ENCODE measurements at regions not wholly inside any gene's neighbourhood (a gene's known extent, or its start where the extent isn't known, plus 50 kb on each side); places are given as distances from the start of the nearest gene placed in this dataset.
A peak's percentile ranks its signal among the peaks of the same experiment; 100 is the strongest.

DNA sequence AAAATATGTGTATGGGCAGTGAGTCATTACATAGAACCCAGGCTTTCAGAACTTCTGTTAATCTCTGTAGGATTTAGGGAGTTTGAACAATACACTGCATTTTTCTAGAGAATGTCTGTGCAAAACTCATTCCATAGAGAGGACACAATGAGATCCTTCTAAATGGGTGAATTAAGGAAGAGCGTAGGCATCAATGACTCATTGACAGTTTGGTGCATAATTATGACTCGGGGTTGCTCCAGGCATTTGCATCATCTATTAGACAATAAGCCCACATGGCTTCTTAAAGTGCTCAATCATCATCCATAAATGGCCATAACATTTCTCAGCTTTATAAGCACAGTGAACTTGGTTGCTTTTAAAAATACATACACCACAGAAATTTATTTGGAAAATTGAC is 625.5 kb downstream of the CDH26 start:
- no peak for DNase-seq
- in situ Hi-C loops (cut with HindIII; ENCODE audit: low pct_ligation_motif_present, low pct_unique_long_range_greater_than_20kb, low sequenced_read_pairs), result no loop called here

DNA sequence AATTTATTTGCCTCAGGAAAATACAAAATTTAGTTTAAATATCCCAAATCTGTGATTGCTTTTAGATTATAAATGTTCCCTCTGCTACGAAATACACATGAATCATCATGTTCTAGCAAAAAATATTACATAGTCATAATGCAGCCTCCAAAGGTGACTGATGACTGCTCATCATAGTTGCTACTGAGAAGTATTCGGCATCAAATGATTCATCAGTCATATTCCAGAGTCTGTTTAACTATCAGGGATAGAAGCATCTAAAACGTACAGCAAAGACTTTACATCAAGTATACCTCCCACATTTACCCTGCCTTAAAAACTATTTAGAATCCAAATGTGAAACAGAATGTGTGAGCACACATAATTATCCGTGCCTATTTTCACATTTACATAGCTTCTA is 626.0 kb downstream of the CDH26 start:
- DNase-seq, result no peak
- in situ Hi-C loops (cut with HindIII; ENCODE audit: low pct_ligation_motif_present, low pct_unique_long_range_greater_than_20kb, low sequenced_read_pairs), result no loop called here

DNA sequence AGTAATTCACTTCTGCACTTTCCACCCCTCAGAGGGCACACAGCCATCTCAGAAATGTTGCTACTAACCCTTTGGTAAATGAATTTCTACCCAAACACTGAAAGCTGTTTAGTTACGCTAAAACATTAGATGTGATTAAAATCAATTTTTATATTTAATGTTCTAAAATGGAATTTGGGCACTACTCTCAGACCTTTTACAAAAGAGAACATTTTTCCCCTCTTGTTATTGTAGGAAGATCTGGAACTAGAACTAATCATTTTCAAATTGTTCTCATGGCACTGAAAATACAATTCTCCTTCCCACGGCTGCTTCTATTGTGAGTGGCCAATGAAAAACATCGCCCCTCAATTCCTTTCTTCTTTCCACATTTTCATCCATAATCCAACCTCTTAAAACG is 627.4 kb downstream of the CDH26 start:
- DNase-seq, result no peak
- in situ Hi-C loops (cut with HindIII; ENCODE audit: low pct_ligation_motif_present, low pct_unique_long_range_greater_than_20kb, low sequenced_read_pairs), result no loop called here

DNA sequence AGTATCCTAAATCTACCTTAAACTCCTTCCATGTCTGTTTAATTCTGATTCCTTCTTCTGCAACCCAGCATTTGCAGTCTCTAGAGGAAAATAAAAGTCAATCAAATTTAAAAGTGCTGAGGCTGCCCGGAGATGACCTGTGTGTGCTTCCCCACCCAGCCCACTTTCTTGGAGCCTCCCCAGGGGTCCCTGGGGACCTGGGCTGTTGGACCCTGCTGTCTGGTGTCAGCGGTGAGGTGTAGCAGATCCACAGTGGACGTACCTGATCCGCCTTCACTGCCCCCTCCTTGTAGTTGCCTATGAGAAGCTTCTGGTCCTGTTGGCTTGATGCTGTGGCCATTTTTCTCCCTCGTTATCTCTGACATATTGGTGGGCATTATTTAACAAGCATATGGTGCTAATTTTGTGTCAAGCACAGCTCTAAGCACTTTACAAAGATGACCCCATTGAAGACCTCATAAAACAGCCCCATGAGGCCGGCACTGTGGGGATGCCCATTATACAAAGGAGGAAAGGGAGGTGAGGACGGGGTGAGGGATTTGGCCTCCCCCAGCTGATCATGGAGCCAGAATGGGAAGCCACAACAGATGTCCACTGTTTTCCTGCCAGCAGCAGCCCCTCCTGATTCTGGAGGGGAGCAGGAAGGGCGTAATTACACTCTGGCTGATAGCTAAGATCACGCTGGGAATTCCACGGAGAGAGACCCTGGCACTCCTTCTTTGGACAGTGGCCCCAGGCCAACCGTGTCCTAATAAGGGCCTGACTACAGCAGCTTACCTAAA is 628.2 kb downstream of the CDH26 start:
- DNase-seq, result no peak
- in situ Hi-C loops (cut with HindIII; ENCODE audit: low pct_ligation_motif_present, low pct_unique_long_range_greater_than_20kb, low sequenced_read_pairs), result no loop called here

DNA sequence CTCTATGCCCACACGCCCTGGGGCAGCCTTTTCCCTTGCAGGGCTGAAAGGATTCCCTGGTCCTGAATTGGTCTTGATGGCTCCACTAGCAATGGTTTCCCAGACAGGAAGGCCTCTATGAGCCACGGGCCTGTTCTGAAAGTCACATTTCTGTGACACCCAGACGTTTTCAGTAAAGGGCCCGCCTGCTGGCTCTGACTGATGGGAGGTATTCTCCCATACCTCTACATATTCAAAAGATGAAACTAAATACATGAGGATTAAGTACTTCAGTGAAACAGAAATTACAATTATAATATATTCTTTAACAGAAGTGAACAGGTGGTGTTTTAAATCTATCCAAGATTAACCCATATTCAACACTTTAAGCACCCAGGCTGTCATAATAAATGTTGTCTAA is 629.8 kb downstream of the CDH26 start:
- in situ Hi-C loops (cut with HindIII; ENCODE audit: low pct_ligation_motif_present, low pct_unique_long_range_greater_than_20kb, low sequenced_read_pairs), result no loop called here
- no peak for DNase-seq

DNA sequence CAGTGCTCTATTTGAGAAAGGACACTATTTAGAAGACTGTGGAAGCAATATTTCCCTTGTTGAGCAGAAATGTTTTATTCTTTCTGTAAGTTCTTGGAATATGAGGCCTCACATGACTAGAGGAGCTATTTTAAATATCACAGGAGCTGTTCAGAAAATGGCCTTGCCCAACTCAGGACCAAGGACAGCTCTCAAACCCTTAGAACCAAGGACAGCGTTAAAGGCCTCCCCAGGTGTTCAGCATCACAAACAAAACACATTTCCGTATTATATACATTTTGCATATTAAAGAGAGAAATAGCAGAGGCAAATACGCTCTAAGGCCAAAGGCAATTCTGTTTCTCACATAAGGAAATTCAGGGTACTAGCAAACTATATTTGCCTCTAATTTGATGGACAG is 631.4 kb downstream of the CDH26 start:
- in situ Hi-C loops (cut with HindIII; ENCODE audit: low pct_ligation_motif_present, low pct_unique_long_range_greater_than_20kb, low sequenced_read_pairs), result no loop called here
- DNase-seq, result peak; percentile 32

DNA sequence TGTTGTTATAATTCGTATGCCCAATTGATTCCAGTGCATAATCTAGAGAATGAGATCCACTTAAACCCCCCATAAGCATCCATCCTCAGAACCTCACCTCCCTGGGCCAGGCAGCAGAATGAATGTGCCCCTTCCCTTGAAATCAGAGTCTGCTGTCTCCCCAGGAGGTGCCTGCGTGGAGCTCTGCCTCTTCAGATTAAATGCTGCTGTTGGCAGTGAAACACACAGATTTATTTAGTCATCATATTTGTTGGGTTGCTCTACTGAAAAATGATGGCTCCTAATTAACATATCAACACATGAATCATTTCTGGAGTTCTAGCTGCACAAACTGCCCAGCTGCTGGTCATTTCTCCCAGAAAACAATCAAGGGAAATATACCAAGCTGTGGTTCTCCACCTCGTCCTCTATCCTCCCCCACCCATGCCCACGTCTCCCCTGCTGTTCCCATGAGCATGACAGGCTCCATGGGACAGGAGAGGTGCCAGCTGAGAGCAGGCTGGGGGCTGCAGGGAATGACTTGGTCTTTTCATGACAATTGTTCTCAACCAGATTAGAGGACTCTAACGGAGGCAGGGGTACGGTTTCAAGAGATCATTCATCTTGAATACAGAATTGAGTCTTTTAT is 633.1 kb downstream of the CDH26 start:
- in situ Hi-C loops (cut with HindIII; ENCODE audit: low pct_ligation_motif_present, low pct_unique_long_range_greater_than_20kb, low sequenced_read_pairs), result no loop called here
- no peak for DNase-seq

DNA sequence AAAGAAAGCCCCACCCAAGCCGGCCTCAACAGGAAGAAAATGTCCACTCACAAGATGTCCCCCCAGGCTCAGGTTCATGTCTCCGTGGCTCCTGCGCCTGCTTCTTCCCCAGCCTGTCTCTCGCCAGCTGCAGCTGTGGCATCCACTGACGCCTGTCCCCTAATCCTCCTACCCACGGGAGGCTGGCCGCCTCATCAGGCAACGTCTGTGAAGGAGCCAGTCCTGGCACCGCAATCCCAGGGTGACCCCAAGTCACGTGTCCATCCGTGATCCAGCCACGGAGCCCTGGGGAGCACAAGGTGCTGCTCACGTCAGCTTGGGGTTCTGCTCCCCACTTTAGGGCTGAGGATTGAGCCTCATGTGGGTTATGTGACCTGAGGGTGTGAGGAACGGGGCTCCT is 640.3 kb downstream of the CDH26 start:
- in situ Hi-C loops (cut with HindIII; ENCODE audit: low pct_ligation_motif_present, low pct_unique_long_range_greater_than_20kb, low sequenced_read_pairs), result no loop called here
- DNase-seq, result no peak

DNA sequence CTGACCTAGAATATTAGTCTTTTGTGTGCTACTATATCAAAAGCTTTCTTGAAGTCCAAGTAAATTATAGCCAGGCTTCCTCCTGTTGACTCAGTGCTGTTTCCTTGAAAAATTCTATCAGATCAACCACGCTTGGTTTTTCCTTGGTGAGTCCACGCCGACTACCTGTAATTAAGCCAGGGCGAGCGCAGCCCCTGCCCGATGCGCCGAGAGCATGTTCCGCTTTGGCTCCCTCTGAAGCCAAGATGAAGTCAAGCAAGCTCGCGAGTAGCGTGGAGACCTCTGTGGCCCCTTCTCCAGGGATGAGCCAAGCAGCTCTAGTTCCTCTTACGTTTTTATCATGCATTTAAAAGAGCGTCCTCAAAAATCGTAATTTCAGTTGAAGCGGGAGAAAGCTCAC is 641.2 kb downstream of the CDH26 start:
- in situ Hi-C loops (cut with HindIII; ENCODE audit: low pct_ligation_motif_present, low pct_unique_long_range_greater_than_20kb, low sequenced_read_pairs), result no loop called here
- DNase-seq, result no peak

DNA sequence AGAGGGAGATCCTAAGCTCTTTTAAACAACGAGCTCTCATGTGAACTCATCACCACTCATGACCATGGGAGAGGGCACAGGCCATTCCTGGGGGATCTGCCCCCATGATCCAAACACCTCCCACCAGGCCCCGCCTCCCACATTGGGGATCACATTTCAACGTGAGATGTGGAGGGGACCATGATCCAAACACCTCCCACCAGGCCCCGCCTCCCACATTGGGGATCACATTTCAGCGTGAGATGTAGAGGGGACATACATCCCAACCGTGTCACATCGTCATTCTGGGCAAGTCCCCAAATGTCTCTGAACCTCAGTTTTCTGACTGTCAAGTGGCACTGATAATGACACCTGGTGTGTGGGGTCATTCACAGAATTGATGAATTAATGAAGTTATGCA is 641.8 kb downstream of the CDH26 start:
- in situ Hi-C loops (cut with HindIII; ENCODE audit: low pct_ligation_motif_present, low pct_unique_long_range_greater_than_20kb, low sequenced_read_pairs), result no loop called here
- no peak for DNase-seq

DNA sequence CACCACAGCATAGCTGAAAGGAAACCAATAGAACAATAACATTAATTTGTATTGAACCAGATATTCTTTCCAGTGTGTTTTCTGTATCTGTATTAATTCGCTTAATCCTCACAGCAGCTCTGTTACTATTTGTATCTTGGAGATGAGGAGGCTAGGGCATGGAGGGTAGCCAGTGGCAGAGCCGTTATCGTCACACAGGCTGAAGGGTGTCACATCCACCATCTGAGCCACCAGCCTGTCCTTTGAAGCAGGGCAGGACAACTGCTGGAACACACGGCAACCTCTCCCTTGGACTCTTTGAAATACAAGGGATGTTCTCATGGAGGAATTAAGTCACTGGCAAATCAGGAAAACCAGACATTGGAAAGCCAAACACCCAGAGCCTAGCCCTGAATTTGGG is 628.0 kb upstream of the CDH4 start:
- DNase-seq, result no peak

DNA sequence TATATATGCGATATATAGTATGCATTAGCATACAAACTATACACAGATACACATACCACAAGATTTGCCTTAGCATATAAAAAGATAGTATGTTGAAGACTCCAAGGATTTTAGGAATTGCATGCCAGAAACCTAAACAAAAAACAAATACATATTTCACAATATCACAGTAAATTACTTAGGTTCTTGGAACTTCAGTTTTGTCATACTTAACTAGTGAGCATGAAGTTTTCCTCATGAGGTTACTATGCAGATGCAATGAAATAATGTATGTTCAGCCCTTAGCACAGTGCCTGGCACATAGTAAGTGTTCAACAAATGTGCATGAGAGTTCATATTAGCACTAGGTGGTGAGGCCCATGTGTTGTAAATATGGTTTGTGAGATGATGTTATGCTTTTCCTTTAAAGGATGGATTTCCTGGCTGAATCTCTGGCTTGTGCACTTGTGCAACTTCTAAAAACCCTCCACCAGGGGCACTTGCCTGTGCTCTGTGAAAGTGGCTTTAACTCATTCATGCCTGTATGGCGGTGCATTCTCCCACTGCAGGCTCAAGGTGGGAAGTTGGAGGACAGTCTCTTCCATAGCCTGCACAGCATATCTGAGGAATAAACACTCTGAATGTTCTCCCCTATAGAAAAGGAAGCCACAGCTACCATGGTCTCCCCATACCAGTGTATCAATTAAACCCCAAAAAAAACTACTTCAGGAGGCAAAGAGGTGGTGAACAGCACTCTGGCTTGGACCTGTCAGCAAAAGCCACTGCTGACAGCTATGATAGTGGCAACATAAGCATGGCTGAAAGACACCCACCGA is 624.1 kb upstream of the CDH4 start:
- in situ Hi-C loops (cut with HindIII; ENCODE audit: low pct_ligation_motif_present, low pct_unique_long_range_greater_than_20kb, low sequenced_read_pairs), result no loop called here
- DNase-seq, result no peak

More for the DNA sequence above, 628.0 kb upstream of the CDH4 start:
- in situ Hi-C loops (cut with HindIII; ENCODE audit: low pct_ligation_motif_present, low pct_unique_long_range_greater_than_20kb, low sequenced_read_pairs), result no loop called here

DNA sequence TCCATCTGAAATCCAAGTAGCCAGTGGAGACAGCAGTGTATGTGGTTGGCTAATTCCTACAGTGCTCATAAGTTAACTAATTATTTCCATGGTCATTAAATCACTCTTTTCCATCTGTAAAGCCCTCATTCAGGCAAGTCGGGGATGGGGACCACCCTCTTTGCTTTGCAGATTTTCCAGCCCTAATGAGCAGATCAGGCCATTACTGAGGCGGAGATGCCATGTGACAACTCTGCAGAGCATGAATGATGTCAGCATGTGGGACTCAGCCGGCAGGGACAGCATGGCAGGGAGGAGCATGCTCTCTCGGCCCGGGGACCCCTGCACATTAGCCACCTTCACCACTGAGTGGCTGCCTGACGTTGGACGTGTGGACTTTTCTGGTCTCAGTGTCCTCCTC is 623.3 kb upstream of the CDH4 start:
- no peak for DNase-seq
- in situ Hi-C loops (cut with HindIII; ENCODE audit: low pct_ligation_motif_present, low pct_unique_long_range_greater_than_20kb, low sequenced_read_pairs), result no loop called here

DNA sequence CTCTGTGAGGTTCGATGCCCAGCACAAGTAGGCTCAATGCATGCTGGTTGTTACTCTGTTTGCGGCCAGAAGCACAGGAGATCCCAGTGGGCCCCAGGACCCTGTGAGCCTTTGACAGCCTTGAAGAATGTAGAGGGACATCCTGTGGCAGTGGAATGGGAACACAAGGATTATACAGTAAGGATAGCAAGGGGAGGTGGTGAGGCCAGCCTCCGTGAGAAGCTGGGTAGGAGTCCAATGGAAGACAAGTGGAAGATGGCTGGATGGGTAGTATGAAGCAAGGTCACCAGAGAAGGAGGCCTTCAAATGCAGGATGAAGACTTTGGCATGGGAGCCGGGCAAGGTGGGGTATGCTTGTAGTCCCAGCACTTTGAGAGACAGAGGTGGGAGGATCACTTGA is 622.9 kb upstream of the CDH4 start:
- no peak for DNase-seq
- in situ Hi-C loops (cut with HindIII; ENCODE audit: low pct_ligation_motif_present, low pct_unique_long_range_greater_than_20kb, low sequenced_read_pairs), result no loop called here

DNA sequence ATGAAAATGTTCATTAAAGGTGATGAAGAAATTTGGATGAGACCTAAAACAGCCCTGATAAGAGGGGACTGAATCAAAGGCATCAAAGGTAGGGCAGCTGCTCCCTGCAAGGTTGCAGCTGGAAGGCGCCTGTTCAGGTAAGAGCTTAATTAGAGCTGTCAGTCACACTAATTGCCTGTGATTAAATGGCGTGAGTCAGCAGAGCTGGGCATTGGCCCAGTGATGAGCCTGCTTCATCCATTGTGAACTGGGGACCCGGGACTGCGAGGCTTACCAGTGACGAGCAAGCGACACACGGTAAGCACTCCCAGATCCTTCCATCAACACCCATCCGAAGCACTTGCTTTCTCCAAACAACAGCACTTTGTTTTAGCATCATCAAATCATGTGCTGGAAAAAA is 621.5 kb upstream of the CDH4 start:
- DNase-seq, result no peak
- in situ Hi-C loops (cut with HindIII; ENCODE audit: low pct_ligation_motif_present, low pct_unique_long_range_greater_than_20kb, low sequenced_read_pairs), result no loop called here

DNA sequence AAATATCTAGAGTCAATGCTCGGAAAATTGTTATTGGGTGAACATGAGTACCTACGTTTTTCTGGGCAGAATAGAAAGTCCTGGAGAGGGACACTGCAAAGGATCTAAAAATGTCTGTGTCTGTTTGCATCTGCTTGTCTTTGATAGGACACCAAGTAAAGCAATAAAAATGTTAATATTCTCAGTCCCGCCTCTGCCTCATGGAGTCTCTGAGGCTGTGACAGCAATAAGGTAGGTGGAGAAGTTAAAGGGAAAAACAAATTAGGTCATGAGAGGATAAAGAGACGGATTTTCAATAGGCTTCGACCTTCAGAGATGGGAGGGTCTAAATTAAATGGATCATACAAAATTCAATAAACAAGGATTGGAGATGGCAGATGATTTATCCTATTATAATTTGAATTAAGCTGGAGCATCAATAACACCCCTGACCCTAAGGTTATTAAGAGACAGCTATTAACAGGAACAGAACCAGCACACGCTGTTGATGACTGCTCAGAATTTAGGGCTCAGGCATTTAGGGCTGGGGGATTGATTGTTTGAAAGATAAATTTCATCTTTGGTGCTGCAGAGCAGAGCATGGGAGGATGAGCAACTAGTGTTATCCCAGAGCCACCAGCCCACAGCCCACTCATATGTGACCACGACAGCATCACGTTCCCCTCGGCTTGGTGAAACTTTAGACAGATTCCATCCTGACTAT is 620.3 kb upstream of the CDH4 start:
- DNase-seq, result no peak
- in situ Hi-C loops (cut with HindIII; ENCODE audit: low pct_ligation_motif_present, low pct_unique_long_range_greater_than_20kb, low sequenced_read_pairs), result no loop called here

DNA sequence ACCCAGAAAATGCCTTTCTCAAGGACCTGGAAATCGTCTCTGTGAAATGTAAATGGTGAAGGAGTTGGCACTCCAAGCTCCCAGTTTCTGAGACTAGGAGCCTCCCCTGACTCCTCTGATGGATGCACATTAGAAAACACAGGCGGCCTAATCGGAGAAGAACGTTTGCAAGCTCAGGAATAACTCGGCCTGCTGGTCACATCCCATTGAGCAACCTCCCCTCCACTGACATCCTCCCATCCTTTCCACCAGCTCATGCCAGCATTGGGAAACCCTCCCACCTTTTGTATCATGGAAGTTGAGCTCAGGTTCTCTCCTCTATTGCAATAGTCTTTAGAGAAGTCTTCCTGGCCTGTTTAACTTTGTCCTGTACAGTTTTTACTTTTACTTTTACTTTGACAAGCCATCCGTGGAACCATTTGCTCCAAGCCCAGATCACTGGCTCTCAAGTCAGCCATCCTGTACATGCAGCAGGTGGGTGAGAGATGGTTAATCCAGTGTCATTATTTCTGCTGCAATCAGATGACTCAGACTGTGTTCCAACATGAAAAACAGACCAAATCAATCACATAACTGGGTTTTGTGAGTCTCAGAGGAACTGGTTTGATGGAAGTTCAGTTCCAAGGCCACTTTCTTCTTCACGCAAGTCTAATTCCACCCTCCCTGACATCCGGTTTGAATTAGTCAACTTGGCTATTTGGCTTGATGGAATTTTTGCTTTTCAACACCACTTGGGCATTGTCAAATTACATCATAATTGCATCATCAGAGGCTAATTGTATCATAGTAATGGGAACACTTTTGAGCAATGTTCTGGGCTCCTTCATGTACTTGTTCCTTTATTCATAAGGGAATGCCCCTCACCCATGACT is 619.4 kb upstream of the CDH4 start:
- DNase-seq, result no peak
- in situ Hi-C loops (cut with HindIII; ENCODE audit: low pct_ligation_motif_present, low pct_unique_long_range_greater_than_20kb, low sequenced_read_pairs), result no loop called here

DNA sequence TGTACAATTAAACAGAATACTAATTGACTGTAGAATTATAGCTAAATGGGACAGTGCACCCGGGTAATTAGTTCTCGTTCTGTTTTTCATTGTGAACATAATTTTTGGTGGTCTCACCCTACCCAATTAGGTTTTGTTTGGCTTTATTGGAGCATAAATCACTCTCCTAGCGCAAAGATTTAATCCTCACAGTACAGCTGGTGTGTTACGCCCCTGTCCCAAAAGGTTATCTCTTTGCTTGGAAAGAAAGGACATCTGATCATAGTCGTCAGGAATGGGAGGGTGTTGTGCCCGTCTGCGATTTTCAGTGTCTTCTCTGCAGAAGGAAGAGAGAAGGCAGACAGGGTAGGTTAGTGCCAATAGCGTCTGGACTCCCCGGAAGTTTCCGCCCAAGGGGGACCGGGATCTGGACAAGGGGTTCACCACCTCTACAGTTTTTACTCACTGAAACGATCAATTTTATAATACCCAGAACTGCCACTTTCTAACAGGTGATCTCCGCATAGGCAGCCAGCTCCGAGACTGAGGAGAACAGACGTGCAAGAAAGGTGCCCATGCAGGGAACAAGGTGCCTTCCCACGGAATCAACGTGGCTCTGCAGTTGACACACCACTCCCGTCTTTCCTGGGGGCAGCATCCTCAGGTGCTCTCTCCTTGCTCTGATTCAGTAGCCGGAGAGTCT is 617.4 kb upstream of the CDH4 start:
- no peak for DNase-seq
- in situ Hi-C loops (cut with HindIII; ENCODE audit: low pct_ligation_motif_present, low pct_unique_long_range_greater_than_20kb, low sequenced_read_pairs), result no loop called here
